ENCODE measurements at regions not wholly inside any gene's neighbourhood (a gene's known extent, or its start where the extent isn't known, plus 50 kb on each side); places are given as distances from the start of the nearest gene placed in this dataset.

DNA sequence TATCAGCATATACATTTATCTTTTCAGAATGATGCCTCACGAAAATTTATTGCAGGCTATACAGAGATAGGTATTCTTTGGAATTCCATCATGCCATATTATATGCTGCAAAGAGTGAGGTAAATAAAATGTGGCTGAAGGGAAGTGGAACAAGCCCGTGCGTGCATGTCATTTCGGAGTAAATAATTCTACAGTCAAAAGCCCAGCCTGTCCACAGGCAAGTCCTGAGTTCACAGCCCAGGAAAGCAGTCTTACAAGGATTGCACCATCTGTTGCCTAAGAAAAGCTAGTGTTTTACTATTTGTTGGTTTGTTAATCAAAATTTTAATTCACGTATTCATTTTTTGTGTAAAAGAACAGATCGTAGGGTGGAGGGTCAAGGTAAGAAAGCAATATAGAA lies 292.4 kb upstream of the AKR1E2 start:
- intact Hi-C loops (cut with micrococcal nuclease): no loop called here

DNA sequence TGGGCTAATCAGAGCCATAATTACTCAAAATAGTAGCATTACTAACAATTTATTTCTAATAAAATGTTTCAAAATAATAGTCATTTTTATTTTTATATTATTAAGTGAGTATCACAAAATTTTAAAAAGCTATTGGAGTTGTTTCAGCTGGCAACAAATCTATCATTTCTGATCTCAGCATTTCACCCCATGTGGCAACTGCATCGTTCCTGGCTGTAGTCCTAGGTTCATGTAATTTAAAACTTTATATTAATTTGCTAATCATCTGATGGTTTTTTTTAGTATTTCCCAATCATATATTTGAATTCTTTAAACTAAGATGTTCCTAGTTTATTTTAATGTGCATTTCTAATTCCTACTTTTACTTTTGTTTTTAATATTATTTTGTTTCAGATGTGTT lies 293.0 kb upstream of the AKR1E2 start:
- intact Hi-C loops (cut with micrococcal nuclease): no loop called here

DNA sequence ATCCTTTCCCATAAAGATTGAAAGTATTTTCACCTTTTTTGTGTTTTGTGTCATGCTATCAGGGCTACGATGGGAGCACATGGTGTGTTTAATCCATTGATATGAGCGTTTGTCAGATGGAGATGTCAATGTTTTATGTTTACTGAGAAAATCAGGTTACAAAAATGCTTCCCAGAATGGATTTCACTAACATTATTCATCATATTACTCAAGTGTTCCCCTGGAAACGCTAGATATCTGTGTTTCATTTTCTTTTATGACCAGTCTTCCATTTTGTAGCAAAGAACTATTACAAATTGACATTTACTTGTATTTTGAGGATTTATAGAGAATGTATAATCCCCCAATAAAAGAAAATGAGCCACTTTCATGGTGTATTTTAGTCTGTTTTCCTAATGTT lies 293.5 kb upstream of the AKR1E2 start:
- intact Hi-C loops (cut with micrococcal nuclease): no loop called here

DNA sequence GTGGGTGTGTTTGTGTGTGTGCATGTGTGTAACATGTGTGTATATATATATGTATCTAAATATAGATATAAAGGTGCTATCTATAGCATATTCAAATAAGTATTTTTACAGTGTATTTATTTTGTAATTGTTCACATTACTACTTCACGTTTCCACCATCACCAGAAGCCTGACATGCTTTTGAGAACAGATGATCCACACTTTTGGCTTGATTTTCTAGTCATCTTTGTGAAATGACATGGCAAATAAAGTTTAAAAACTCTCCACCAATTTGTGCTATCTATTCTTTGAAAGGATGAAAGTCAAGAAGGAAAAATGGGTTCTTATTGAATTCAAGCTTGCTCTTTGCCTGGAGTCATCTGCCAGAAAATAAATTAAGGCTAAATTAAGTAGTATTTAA lies 294.0 kb upstream of the AKR1E2 start:
- intact Hi-C loops (cut with micrococcal nuclease): no loop called here

DNA sequence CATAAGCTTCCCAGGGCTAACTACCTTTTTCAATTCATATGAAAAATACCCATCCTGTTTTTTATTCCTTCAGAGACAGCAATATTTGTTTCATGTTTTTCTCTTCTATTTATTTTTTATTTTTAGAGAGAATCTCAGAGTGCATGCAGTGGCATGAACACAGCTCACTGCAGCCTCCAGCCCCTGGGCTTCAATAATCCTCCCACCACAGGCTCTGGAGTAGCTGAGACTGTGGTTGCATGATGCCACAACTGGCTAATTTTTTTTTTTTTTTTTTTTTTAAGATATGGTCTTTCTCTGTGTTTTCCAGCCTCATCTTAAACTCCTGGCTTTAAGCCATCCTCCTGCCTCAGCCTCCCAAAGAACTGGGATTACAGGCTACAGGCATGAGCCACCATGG lies 296.7 kb upstream of the AKR1E2 start:
- intact Hi-C loops (cut with micrococcal nuclease): no loop called here

DNA sequence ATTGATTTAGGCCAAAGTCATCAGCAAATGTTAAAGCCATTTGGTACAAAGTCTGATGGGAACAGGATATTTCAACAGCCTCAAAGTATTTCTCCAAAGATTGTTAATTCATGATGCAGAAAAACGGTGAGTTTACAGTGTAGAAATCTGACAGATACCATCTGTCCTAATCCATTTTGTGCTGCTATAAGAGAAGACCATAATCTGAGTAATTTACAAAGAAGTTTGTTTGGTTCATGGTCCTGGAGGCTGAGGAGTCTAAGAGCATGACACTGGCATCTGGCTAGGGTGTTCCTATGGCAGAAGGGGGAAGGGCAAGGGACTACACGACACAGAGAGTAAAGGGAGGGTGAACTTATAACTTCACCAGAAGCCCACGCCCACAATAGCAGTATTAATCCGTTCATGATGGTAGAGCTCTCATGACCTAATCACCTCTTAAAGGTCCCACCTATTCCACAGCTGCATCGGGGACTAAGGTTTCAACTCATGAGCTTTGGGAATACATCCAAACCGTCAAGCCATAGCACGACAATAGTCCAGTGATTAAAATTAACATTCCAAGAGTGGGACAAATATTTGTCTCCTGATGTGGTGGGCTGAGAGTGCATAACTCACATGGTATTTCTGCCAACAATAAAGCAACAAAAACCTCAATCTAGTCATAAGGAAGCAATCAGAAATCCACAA lies 298.6 kb upstream of the AKR1E2 start:
- intact Hi-C loops (cut with micrococcal nuclease): no loop called here

DNA sequence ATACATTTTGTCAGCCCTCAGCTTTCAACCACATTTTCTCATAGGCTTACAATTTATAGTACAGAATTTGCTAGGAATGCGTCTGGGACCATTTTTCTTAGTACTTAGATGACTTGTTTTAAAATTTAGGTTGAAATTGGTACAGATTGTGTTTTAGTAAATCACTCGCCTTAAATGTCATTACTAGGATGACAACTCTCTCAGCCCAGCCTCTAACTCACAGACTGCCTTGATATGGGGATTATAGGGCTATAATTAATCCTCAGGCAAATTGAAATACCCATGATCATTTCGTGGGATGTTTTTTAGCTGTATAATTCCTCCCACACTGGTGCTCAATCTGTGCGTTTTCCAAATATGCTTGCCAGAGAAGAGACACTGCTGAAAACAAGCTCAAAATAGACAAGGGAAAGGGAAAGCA lies 299.7 kb upstream of the AKR1E2 start:
- intact Hi-C loops (cut with micrococcal nuclease): no loop called here

DNA sequence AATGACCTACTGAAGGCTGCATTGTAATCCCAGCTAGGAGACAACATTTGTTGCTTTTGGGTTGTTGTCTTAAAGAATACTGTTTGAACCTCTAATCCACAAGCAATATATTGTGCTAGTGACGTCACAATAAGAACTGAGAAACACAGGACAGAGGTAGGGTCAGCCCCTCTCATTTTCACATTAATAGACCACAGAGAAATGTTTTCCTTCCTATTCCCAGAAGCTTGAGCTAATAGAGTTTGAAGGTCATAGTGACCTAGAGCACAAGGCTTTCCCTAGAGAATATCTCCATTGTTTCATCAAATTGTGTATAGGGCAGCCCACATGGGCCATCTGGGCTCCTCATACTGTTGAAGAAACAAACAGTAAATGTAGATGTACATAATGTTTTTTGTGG lies 300.9 kb upstream of the AKR1E2 start:
- intact Hi-C loops (cut with micrococcal nuclease): no loop called here

DNA sequence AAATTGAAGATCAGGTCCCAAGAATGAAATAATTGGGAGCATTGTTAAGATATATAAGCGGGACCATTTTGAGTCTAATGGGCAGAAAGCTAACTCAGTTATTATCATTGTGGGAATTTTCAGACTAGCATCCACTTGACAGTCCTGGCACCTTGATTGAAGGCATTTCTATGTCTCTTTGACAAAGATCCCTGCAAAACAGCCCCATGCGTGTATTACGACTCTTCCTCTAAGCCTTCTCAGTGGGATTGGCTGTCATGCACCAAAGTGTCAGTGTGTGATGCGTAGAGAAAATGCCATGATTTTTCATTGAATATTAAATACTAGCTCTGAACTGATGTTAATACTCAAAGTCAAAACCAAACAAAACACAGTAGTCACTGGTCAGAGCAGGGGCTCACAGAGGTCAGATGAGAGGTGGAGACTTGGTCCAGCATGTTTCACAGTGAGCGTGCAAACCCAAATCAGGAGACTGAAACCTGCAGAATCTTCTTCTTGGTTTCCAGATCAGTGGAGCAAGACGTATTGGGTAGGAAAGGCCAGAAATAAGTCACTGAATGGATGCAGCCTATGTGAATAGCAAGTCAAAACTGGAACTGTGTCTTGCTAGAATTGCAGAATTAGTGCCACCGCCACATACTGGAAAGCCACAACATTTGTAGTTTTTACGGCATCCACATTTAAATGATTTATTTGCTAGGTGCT lies 303.6 kb upstream of the AKR1E2 start:
- intact Hi-C loops (cut with micrococcal nuclease): no loop called here

DNA sequence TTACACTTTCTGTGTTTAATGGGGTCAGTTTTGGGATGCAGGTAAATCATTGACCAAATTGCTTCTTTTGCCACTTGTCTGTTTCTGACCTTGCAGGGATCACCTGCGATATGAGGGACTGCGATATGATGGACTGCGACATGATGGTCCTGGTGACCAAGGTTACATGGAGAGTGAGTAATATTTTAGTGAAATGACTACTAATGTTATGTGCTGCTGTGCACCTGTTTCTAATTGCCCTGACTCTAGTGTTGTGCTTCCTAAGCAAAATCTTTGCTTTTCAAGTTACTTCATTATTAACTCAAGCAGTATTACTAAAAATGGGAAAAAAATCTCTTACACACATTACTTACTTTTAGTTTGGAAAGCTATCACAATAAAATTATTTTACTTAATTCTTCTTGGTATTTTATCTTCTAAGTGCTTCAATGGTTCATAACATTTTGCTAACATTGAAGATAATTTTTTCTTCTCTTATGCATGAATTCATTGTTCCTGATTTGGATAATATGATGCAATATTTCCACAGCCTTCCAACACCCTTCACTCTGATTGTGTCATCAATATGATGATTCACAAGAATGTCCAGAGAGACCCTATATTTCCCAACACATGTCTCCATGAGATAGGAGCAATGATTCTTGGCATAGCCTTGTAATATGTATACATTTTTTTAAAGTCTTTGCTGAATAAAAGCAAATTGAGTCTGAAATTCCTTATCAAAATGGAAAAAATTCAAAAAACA lies 306.2 kb upstream of the AKR1E2 start:
- intact Hi-C loops (cut with micrococcal nuclease): no loop called here

DNA sequence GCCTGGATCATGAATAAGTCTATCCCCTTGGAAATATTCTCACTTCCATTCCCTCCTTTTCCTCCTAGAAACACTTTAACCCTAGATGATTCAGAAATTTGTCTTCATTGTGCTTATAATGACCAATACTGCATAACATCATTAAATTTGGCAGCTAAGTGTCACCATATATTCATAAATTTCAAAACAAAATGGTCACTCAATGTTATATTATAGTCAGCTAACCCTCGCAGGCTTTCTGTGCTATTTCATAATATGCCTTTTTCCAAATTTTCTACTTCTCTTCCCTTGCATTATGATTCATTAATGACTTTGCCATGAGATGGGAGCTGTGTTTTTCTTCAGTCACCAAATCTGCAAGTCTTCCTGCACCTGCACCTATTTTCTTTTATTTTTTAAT lies 308.3 kb upstream of the AKR1E2 start:
- intact Hi-C loops (cut with micrococcal nuclease): no loop called here

DNA sequence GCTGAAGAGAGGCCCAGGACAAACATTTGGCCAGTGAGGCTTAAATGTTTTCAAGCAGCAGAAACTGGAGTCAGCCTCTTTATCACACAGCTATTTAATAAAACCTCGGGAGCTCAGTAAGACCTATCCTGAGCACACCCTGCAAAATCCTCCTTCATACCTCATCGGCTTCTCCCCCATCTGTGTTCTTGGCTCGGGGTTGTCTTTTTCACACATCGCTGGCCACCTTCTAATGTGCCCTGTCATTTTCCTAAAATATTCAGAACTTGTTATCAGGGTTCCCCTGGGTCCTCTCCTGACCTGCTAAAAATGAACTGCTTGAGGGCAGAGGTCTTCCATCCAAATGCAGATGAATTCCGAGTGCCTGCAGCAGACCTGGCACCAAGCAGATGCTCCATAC lies 310.3 kb upstream of the AKR1E2 start:
- intact Hi-C loops (cut with micrococcal nuclease): no loop called here

DNA sequence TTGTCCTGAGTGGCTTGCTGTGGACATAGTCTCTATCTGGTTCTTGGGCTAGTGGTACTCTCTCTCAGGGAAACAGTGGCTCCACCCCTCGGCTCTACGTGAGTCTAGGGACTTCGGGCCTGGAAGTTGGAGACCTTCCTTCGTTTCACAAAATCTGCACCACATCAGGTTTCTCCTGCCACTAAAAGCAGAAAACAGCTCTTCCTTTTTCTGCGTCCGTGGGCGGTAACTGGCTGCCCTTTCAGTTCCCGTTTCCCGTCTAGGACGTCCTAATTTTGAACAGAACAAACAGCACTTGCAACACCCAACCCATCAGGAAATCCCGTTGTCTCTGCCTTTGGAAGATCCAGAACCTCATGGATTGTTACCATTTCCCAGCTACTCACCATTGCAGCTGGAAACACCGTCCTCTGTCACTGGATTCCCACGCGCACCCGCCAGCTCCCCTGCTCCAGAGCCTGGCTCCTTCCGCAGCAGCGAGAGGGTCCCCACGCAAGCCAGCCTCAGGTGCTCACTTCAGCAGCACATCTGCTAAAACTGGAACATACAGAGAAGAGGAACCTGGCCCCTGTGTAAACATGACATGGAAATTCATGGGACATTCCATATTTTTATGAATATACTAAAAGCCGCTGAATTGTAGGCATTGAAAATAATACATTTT lies 311.4 kb upstream of the AKR1E2 start:
- intact Hi-C loops (cut with micrococcal nuclease): no loop called here

DNA sequence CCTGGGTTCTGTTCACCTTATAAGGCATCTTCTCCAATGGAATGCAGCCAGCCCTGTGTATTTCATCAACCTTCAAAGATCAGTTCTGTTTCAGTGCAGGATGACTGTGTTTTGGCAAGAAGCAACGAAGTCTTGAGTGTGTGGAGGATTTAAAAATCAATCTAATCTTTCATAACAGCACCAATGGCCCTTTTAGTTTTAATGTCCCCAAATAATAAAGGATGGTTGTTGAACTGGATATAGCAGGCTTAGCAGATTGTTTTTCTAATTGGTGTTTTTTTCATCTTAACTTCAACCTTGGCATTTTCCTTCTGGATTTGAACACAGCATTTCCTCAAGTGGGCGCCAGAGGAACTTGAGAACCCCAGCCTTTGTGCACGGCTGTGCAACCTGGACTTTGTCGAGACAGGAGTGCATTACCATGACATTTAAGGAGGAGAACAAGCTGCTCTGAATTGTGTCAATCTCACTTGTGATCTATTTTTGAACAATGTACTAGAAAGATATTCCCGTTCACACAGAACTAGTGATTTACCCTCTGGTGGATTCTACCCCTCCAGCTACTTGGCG lies 313.3 kb upstream of the AKR1E2 start:
- intact Hi-C loops (cut with micrococcal nuclease): no loop called here

DNA sequence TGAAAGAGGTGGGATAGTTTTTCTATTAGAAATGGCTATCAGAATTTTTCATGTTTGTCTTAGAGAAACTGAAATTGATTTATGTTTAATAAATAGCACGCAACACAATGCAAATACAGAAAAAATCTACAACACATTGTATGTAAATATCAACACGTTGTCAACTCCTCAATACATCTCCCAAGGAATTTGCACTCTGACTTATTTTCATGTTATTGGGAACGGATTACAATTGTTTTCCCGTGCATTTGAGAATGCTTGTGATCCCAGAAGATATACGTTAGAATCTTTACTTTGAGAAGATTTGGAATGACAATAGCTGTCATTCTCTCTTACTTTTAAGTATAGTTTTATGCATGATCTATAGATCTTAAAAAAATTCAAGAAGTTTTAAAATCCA lies 313.8 kb upstream of the AKR1E2 start:
- intact Hi-C loops (cut with micrococcal nuclease): no loop called here

DNA sequence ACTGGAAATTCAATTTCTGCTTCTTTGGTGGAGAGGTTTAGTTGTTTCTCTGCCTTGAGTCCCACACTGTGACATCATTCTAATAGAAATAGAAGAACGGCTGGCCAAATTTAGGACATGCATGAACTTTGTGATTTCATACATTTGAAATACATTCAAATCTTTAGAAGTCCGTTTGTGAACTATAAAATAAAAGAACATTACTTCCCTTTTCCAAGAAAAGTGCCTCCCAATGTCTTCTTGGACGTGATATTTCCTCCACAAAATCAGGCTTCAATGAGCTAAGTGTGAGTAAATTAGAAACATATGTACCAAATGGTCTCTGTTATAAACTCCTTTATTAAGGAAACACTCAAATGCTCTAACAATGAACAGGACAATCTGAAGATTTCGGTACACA lies 314.5 kb upstream of the AKR1E2 start:
- intact Hi-C loops (cut with micrococcal nuclease): no loop called here

DNA sequence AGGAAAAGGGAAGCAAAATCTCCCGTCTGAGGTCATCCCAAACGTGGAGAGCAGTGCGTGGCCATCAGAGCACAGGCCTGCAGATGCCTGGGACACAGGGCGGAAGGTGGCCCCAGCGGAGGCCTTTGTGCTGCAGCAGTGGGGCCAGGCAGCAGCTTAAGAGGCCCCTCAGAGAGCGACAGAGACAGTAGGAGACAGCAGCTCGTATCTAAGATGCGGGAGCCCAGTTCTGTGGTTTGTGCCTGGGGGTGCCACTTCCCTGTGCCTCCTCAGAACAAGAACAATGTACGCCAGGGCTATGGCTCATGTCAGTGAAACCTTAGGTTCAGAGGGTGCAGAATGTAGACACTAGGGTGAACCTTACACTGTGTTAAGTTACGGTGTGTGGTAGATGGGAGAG lies 316.6 kb upstream of the AKR1E2 start:
- intact Hi-C loops (cut with micrococcal nuclease): no loop called here

DNA sequence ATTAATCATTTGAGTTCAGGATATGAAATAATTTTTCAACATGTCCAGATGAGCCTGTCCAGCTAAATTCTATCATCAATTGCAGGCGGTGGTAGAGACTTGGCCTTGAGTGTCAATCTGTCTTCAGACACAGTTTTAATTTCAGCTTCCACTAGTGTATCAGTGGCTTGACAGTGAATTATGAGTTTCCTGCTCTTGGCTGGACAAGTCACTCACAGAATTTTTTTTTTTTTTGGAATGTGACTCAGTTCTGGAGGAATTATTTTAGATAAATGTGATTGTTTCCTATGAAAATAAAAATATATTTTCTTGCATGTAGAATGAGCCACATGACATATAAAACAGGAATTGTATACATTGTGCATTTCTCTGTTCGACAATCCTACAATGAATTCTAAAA lies 319.9 kb upstream of the AKR1E2 start:
- intact Hi-C loops (cut with micrococcal nuclease): no loop called here

DNA sequence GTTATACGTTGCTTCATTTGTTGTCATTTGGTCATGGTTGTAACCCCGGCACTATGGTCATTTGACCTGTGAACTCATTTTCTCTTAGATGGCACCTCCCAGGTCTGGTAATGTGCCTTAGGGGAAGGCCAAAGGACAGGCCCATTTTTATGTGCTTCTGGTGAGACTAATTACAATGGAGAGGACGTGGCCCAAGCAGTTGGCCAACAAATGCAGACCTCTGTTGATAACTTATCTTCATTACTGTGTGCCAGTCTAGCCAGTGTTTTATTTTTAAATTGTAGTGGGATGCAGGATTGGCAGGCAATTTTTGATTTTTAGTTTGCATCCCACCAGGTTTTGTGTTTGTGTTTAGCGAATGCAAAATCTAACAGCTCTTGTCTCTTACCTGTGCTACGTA lies 321.5 kb upstream of the AKR1E2 start:
- intact Hi-C loops (cut with micrococcal nuclease): no loop called here

DNA sequence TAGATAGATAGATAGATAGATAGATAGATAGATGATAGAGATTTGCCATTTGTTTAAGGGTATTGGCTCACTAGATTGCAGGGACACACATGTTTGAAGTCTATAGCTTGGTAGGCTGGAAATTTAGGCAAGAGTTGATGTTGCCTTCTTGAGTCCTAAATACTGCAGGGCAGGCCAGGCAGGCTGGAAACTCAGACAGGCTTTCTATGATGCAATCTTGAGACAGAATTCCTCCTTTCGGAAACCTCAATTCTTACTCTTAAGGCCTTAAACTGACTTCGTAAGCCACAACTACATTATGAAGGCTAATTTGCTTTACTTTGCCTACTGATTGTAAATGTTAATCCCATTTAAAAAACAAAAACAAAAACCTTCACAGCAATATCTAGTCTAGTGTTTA lies 322.9 kb upstream of the AKR1E2 start:
- intact Hi-C loops (cut with micrococcal nuclease): no loop called here

DNA sequence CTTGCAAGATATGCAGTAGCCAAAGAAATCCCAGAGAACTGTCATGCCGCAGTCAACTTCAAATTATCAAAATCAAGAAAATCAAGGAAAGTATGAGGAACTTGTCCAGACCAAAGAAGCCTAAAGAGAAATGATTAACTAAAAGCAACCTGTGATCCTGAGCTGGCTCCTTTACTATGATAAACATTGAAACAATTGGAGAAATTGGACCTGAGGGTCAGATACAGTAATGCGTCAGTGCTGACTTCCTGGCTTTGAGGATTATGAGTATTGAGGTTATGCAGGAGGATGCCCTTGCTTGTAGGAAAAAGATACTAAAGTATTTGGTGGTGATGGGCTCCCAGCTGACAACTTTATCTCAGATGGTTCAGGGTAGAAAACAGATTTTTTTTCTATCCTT lies 324.7 kb upstream of the AKR1E2 start:
- intact Hi-C loops (cut with micrococcal nuclease): no loop called here

DNA sequence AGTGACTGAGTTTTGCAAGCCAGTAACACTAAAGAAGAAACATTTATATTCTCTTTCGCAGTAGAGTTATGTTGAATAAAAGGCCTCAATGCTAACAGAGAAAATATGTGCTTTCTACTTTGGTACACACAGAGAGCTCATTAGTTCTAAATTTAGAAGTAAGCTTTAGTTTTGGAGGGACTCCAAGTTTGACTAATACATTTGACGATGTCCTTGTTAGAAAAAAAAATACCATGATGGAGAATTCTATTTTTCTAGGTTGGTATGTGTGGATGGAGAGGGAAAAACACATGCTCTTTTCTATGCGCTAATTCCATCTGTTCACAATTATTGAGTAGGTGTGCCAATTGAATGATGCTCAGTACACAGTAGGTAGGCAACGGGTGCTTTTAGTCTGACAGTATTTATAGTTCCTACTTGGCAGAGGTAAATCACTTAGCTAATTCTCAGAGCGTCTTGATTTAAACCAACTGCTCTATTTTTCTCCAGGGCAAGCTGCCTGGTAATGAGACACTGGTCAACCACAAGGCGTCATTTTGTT lies 327.2 kb upstream of the AKR1E2 start:
- intact Hi-C loops (cut with micrococcal nuclease): no loop called here
